Spleen (tissue), 11 donors: ENCODE measurements at regions not wholly inside any gene's neighbourhood (a gene's known extent, or its start where the extent isn't known, plus 50 kb on each side); places are given as distances from the start of the nearest gene placed in this dataset.

Source experiments
- DNase-seq: peaks from one replicate; pipeline ENCODE4 v3.0.0-alpha.2; 2020
- H3K27ac ChIP-seq, 8 donors: fragments of 200-600 bp; sonication (generic) in 7 of 8; 1 replicate in 4 of 8; 2 replicates in 4 of 8; pipeline versions ENCODE4 v1.5.0 to v1.8.0; 2016 to 2021; ENCODE audit warnings: inconsistent platforms in 4 of 8, mild to moderate bottlenecking in 4 of 8, moderate library complexity in 1 of 8
- H3K27me3 ChIP-seq, 7 donors: fragments of 200-600 bp; sonication (generic) in 6 of 7; replicated peaks in 1 of 7; 1 replicate in 4 of 7; 2 replicates in 3 of 7; pipeline versions ENCODE4 v1.5.0 to v1.8.0; 2016 to 2021; ENCODE audit warnings: inconsistent platforms in 3 of 7, mild to moderate bottlenecking in 1 of 7
- H3K36me3 ChIP-seq, 6 donors: fragments of 200-600 bp; sonication (generic) in 5 of 6; 1 replicate in 4 of 6; 2 replicates in 2 of 6; pipeline versions ENCODE4 v1.5.0 to v1.8.0; 2016 to 2021; ENCODE audit warnings: inconsistent platforms in 2 of 6
- H3K4me1 ChIP-seq, 6 donors: fragments of 200-600 bp; sonication (generic) in 5 of 6; 1 replicate in 3 of 6; 2 replicates in 3 of 6; pipeline versions ENCODE4 v1.5.0 to v1.8.0; 2016 to 2021; ENCODE audit warnings: inconsistent platforms in 3 of 6
- H3K4me3 ChIP-seq, 8 donors: fragments of 200-600 bp; sonication (generic) in 7 of 8; 1 replicate in 4 of 8; 2 replicates in 4 of 8; pipeline versions ENCODE4 v1.5.0 to v1.8.0; 2016 to 2021; ENCODE audit warnings: inconsistent platforms in 4 of 8, mild to moderate bottlenecking in 4 of 8, moderate library complexity in 2 of 8
- H3K9me3 ChIP-seq, 8 donors: fragments of 200-600 bp; sonication (generic) in 7 of 8; 1 replicate in 4 of 8; 2 replicates in 4 of 8; pipeline versions ENCODE4 v1.5.0 to v1.8.0; 2016 to 2021; ENCODE audit warnings: inconsistent platforms in 4 of 8
- POLR2A ChIP-seq, 3 donors: fragments of 450-650 bp; IDR thresholded peaks; one replicate each; pipeline ENCODE4 v1.5.1; 2017; ENCODE audit warnings: antibody characterized with exemption in 3 of 3, mild to moderate bottlenecking in 1 of 3
- POLR2AphosphoS5 ChIP-seq, 3 donors: sonication (generic); formaldehyde crosslinking; IDR thresholded peaks; one replicate each; pipeline ENCODE4 v1.5.1; 2017; ENCODE audit warnings: antibody characterized with exemption in 3 of 3
- WGBS, 5 donors: extraction: QIAGEN DNeasy Blood & Tissue Kit in 3 of 5; methylation state at CpG; one replicate each; pipeline versions ENCODE4 v1.1.5 to v1.1.7; 2013 to 2018; 5-methylcytosine and 5-hydroxymethylcytosine counted together
- intact Hi-C: fragments of 100-400 bp; cut with DNase I; formaldehyde crosslinking; loops from one replicate; pipeline ENCODE4 v1.15.0; 2023; ENCODE audit warnings: low total_unique reads
- TF ChIP-seq, protein P1 (sequence below), 11 experiments: fragments of 200-600 bp in 7 of 11; fragments of 450-650 bp in 4 of 11; sonication (generic) in 4 of 11; IDR thresholded peaks in 8 of 11; conservative IDR thresholded peaks in 3 of 11; 1 replicate in 7 of 11; 2 replicates in 4 of 11; pipeline versions ENCODE4 v1.4.0 to v1.8.0; 2016 to 2021; ENCODE audit warnings: antibody characterized with exemption in 11 of 11, inconsistent platforms in 4 of 11, mild to moderate bottlenecking in 1 of 11
- donor health status: healthy with polysubstance abuse.
- donor health status: DM: no; HTN: no; CAD: no; lungs with moderate emphysema.
- donor health status: DM: no; HTN: no; CAD: no.
- donor health status: Bipolar disorder and iron deficiency.
- donor health status: healthy.
- donor health status: DM: no; HTN: no; CAD: no.
- donor health status: DM: yes; HTN: yes; CAD: no.

DNA sequence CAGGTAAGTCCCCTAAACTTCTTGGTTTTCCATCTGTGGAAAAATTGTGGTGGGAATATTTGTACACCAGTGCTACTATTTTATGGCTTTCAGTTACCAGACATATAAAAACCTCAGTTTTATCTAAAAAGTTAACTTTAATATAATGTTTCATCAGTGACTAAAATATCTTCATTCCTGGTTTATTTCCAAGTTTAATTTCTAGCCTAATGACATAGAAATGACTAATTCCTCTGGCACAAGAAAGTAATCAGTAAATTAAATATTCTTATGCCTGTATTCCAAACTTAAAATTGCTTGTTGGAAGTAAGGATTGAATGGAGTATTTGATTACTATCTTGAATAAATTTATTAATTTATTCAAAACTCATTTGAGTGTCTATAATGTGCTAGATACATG, 757.0 kb downstream of the CDH11 start:
- intact Hi-C loops = no loop called here
- DNase-seq = no peak
- H3K9me3 ChIP-seq = no peaks in the 10 kb centered on the region

DNA sequence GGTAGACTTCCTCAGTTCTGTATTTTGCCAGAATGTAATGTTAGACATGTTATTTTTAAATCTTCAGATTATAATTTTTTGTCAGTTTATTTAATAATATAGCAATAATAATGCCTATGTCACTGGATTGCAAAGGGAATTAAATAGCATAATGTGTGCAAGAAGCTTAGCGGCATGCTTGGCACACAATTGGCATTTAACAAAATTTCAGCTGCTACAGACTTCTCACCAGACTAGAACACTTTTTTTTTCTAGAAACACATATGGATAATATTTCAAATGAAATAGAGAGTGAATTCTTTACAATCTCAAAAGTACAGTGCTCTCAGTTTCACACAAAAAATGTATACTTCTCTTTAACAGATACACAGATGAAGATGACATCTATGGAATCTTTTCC, 757.4 kb downstream of the CDH11 start:
- Histone ChIP-seq H3K4me3 (no peak overlapping the region), H3K27ac (no peak overlapping the region), H3K9me3 (peaks cover 0 to under 1% (median 0%) of the 10 kb centered on the region in 8 donors), H3K4me1 (no peaks in the 10 kb centered on the region), H3K27me3 (no peaks in the 10 kb centered on the region), H3K36me3 (no peaks in the 10 kb centered on the region)
- TF ChIP-seq POLR2AphosphoS5 (IDR thresholded peaks at IDR 0.05) (no peak), POLR2A (IDR thresholded peaks at IDR 0.05) (no peak)
- TF ChIP-seq, protein P1, sequence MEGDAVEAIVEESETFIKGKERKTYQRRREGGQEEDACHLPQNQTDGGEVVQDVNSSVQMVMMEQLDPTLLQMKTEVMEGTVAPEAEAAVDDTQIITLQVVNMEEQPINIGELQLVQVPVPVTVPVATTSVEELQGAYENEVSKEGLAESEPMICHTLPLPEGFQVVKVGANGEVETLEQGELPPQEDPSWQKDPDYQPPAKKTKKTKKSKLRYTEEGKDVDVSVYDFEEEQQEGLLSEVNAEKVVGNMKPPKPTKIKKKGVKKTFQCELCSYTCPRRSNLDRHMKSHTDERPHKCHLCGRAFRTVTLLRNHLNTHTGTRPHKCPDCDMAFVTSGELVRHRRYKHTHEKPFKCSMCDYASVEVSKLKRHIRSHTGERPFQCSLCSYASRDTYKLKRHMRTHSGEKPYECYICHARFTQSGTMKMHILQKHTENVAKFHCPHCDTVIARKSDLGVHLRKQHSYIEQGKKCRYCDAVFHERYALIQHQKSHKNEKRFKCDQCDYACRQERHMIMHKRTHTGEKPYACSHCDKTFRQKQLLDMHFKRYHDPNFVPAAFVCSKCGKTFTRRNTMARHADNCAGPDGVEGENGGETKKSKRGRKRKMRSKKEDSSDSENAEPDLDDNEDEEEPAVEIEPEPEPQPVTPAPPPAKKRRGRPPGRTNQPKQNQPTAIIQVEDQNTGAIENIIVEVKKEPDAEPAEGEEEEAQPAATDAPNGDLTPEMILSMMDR (IDR thresholded peaks at IDR 0.05 in 8 of 11, conservative IDR thresholded peaks at IDR 0.05 in 3 of 11) = no peak
- WGBS, 5 donors = 90 to 100% (median 97%) methylated on average over 1 of the region's 1 CpG
- no peak for DNase-seq
- intact Hi-C loops = no loop called here

More for the DNA sequence above, 757.0 kb downstream of the CDH11 start:
- Histone ChIP-seq H3K4me1 (no peaks in the 10 kb centered on the region), H3K4me3 (no peak overlapping the region), H3K27me3 (no peaks in the 10 kb centered on the region), H3K36me3 (no peaks in the 10 kb centered on the region), H3K27ac (no peak overlapping the region)
- TF ChIP-seq POLR2AphosphoS5 (IDR thresholded peaks at IDR 0.05) (no peak), POLR2A (IDR thresholded peaks at IDR 0.05) (no peak)
- TF ChIP-seq, protein P1 (IDR thresholded peaks at IDR 0.05 in 8 of 11, conservative IDR thresholded peaks at IDR 0.05 in 3 of 11) = no peak

DNA sequence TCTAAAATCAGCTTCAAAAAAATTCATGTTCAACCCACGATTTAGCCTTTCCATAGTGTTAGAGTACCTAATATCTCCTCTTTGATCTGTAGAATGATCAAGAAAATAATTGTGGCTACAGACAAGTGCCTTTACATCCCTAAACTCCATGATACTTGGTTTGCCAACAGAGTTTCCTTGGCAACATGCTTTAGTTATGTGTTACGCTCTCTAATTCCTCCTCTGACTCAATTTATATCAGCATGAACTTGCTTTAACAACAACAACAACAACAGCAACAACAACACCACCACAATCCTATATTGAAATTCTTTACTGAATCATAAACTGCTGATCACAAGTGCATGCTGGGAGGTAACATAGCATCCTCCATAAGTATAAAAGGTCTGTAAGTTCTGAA, 757.8 kb downstream of the CDH11 start:
- WGBS, 5 donors = 83 to 96% (median 87%) methylated on average over 2 of the region's 2 CpGs
- no peak for DNase-seq
- no peaks in the 10 kb centered on the region for H3K36me3 ChIP-seq
- H3K27me3 ChIP-seq = no peaks in the 10 kb centered on the region
- no peaks in the 10 kb centered on the region for H3K4me1 ChIP-seq
- H3K4me3 ChIP-seq = no peak overlapping the region
- peaks cover 0 to 3% (median 0%) of the 10 kb centered on the region in 8 donors for H3K9me3 ChIP-seq
- TF ChIP-seq POLR2AphosphoS5 (IDR thresholded peaks at IDR 0.05) (no peak), POLR2A (IDR thresholded peaks at IDR 0.05) (no peak)
- H3K27ac ChIP-seq = no peak overlapping the region
- intact Hi-C loops = no loop called here

DNA sequence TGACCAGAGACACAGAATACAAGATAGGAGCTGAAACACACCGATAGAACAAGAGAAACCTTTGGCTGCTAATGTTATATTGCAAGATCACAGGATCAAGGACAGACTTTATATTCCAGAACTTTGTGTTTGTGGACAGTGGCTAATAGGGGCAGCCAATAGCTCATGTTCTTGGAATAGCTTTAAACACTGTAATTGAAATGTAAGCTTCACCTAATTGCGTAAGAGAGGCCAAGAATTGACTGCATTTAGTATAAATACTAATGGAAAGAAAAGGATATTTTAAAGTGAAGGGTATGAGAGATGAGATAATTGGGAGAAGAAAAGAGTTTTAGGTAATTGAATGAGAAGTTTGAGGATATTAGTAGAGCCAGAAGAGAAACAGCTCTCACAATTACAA, 758.8 kb downstream of the CDH11 start:
- Histone ChIP-seq H3K4me1 (no peaks in the 10 kb centered on the region), H3K36me3 (no peaks in the 10 kb centered on the region), H3K9me3 (peaks cover 0 to 3% (median 0%) of the 10 kb centered on the region in 8 donors), H3K4me3 (no peak overlapping the region), H3K27ac (no peak overlapping the region), H3K27me3 (no peaks in the 10 kb centered on the region)
- TF ChIP-seq, protein P1 (IDR thresholded peaks at IDR 0.05 in 8 of 11, conservative IDR thresholded peaks at IDR 0.05 in 3 of 11) = no peak
- TF ChIP-seq POLR2AphosphoS5 (IDR thresholded peaks at IDR 0.05) = no peak
- TF ChIP-seq POLR2A (IDR thresholded peaks at IDR 0.05) = no peak
- no peak for DNase-seq
- 89 to 93% (median 91%) methylated on average over 2 of the region's 2 CpGs for WGBS, 5 donors
- intact Hi-C loops = no loop called here

DNA sequence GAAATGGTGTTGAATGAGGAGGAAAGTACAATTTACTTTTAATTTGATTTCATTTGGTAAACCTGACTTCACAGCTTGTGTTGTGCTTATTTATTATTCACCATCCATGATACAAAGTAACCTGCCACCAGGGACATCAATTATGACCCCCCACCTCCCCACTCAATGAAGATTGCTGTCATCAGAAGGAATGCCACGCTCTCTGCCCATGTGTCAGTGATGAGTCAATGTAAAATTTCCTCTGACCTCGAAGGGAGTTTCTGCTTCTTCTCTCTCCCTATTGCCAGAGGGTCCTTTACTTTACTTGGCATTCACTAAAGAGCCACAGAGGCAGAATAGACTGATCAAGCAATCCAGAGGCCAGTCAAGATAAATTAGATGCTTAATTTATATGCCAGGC, 759.7 kb downstream of the CDH11 start:
- peaks cover 0 to 3% (median 0%) of the 10 kb centered on the region in 8 donors for H3K9me3 ChIP-seq
- no peaks in the 10 kb centered on the region for H3K4me1 ChIP-seq
- H3K27me3 ChIP-seq = no peaks in the 10 kb centered on the region
- no peak for DNase-seq
- intact Hi-C loops = no loop called here
- no peak overlapping the region for H3K27ac ChIP-seq
- WGBS, 5 donors = 57 to 67% (median 60%) methylated on average over 2 of the region's 2 CpGs
- no peak overlapping the region for H3K4me3 ChIP-seq
- TF ChIP-seq, protein P1 (IDR thresholded peaks at IDR 0.05 in 8 of 11, conservative IDR thresholded peaks at IDR 0.05 in 3 of 11) = no peak
- TF ChIP-seq POLR2A (IDR thresholded peaks at IDR 0.05) (no peak), POLR2AphosphoS5 (IDR thresholded peaks at IDR 0.05) (no peak)
- H3K36me3 ChIP-seq = no peaks in the 10 kb centered on the region
